OCI-LY7 (cell line): ENCODE measurements at regions not wholly inside any gene's neighbourhood (a gene's known extent, or its start where the extent isn't known, plus 50 kb on each side); places are given as distances from the start of the nearest gene placed in this dataset.

ENCODE experiments used
- BruUV-seq: library from RNA; stranded (reverse); fragments of 400-500 nt; replicated peaks from 2 replicates; lab custom pipeline; 2021; lab: Mats Ljungman, UMichigan
- CTCF ChIA-PET: fragments of 300-600 bp; sonication (Branson Sonifier 250); formaldehyde crosslinking; loops from one replicate; lab custom pipeline; 2022; ENCODE audit warnings: antibody characterized with exemption; ENCODE audit not compliant: unreplicated experiment; lab: Charles Lee
- POLR2A ChIA-PET: fragments of 300-600 bp; sonication (Branson Sonifier 250); formaldehyde crosslinking; loops from one replicate; lab custom pipeline; 2022; ENCODE audit warnings: antibody characterized with exemption; lab: Charles Lee
- DNase-seq: peaks from one replicate; pipeline ENCODE4 v3.0.0-alpha.2; 2015; ENCODE audit warnings: low spot score
- H2AFZ ChIP-seq: fragments of 200-600 bp; sonication (generic), shearing (Covaris generic); 2 replicates; pipeline ENCODE4 v1.6.1; 2014; ENCODE audit warnings: mild to moderate bottlenecking, antibody characterized with exemption, low read length, moderate library complexity
- H3K27ac ChIP-seq: fragments of 200-600 bp; sonication (generic); 2 replicates; pipeline ENCODE4 v1.5.1; 2014; ENCODE audit warnings: mixed run types, low read depth, mild to moderate bottlenecking, moderate library complexity, low read length, inconsistent platforms; ENCODE audit not compliant: poor library complexity, severe bottlenecking
- H3K36me3 ChIP-seq: fragments of 200-600 bp; sonication (generic); 2 replicates; pipeline ENCODE4 v1.6.1; 2014; ENCODE audit warnings: mild to moderate bottlenecking, antibody characterized with exemption, low read length, moderate library complexity, mixed read lengths; ENCODE audit not compliant: insufficient read depth
- H3K4me1 ChIP-seq: fragments of 200-600 bp; sonication (generic); 2 replicates; pipeline ENCODE4 v1.5.1; 2014; ENCODE audit warnings: mild to moderate bottlenecking, low read length; ENCODE audit not compliant: insufficient read depth, poor library complexity, severe bottlenecking
- H3K4me2 ChIP-seq: fragments of 200-600 bp; sonication (generic); 2 replicates; pipeline ENCODE4 v1.6.1; 2014; ENCODE audit warnings: mild to moderate bottlenecking, low read length
- H3K4me3 ChIP-seq: fragments of 200-600 bp; sonication (generic); 2 replicates; pipeline ENCODE4 v1.5.1; 2014; ENCODE audit warnings: mild to moderate bottlenecking, low read depth, low read length; ENCODE audit not compliant: poor library complexity, severe bottlenecking
- H3K79me2 ChIP-seq: fragments of 200-600 bp; sonication (generic); 2 replicates; pipeline ENCODE4 v1.6.1; 2016; ENCODE audit warnings: low read depth, mild to moderate bottlenecking, low read length, moderate library complexity, mixed read lengths; ENCODE audit not compliant: insufficient read depth
- H3K9me2 ChIP-seq: fragments of 200-600 bp; sonication (generic); 2 replicates; pipeline ENCODE4 v1.6.1; 2016; ENCODE audit warnings: mild to moderate bottlenecking, low read length, mixed read lengths; ENCODE audit not compliant: insufficient read depth
- H3K9me3 ChIP-seq: fragments of 200-600 bp; sonication (generic); 2 replicates; pipeline ENCODE4 v1.6.1; 2014; ENCODE audit warnings: mild to moderate bottlenecking, mixed run types, low read length, mixed read lengths
- H4K20me1 ChIP-seq: fragments of 200-600 bp; sonication (generic); 2 replicates; pipeline ENCODE4 v1.6.1; 2014; ENCODE audit warnings: mild to moderate bottlenecking, antibody characterized with exemption, low read length, moderate library complexity, mixed read lengths; ENCODE audit not compliant: insufficient read depth
- CTCF ChIP-seq: fragments of 200-600 bp; sonication (generic); conservative IDR thresholded peaks from 2 replicates; pipeline ENCODE4 v1.5.1; 2014; ENCODE audit warnings: mild to moderate bottlenecking, antibody characterized with exemption, low read length, moderate library complexity, mixed read lengths
- EZH2phosphoT487 ChIP-seq: fragments of 200-600 bp; sonication (generic); IDR thresholded peaks from 2 replicates; pipeline ENCODE4 v1.6.1; 2018; ENCODE audit warnings: low read depth, borderline replicate concordance, mild to moderate bottlenecking, mixed run types, antibody characterized with exemption, low read length, moderate library complexity, mixed read lengths
- intact Hi-C: fragments of 100-400 bp; cut with micrococcal nuclease; formaldehyde crosslinking; loops from one replicate; pipeline ENCODE4 v1.10.0; 2022; ENCODE audit not compliant: unreplicated experiment

- H2AFZ ChIP-seq, result no peak overlapping the region
- H3K9me2 ChIP-seq, result no peaks in the 10 kb centered on the region
- no peaks in the 10 kb centered on the region for H3K36me3 ChIP-seq
- H3K79me2 ChIP-seq, result no peaks in the 10 kb centered on the region
- ChIA-PET POLR2A (no interaction called here), CTCF (no interaction called here)
- BruUV-seq, result no TSS peak
- H3K9me3 ChIP-seq, result no peaks in the 10 kb centered on the region
- no peak overlapping the region for H3K4me3 ChIP-seq
- TF ChIP-seq EZH2phosphoT487, result no peak
- no peak for TF ChIP-seq CTCF
- DNase-seq, result no peak
- H3K4me1 ChIP-seq, result no peaks in the 10 kb centered on the region
- no peaks in the 10 kb centered on the region for H4K20me1 ChIP-seq
- intact Hi-C loops, result no loop called here
- H3K4me2 ChIP-seq, result no peak overlapping the region
- no peak overlapping the region for H3K27ac ChIP-seq
These were observed 63.3 kb downstream of the PPP1R3C start for GRCh38 chr10:91569522-91569921.

GRCh38 chr10:91567815-91568214 lies 65.1 kb downstream of the PPP1R3C start:
- H3K27ac ChIP-seq, result no peak overlapping the region
- TF ChIP-seq CTCF (no peak), EZH2phosphoT487 (no peak)

GRCh38 chr10:91566115-91566514 lies 66.8 kb downstream of the PPP1R3C start:
- no peak overlapping the region for H3K4me3 ChIP-seq
- intact Hi-C loops, result no loop called here
- ChIA-PET POLR2A (no interaction called here), CTCF (no interaction called here)
- no peaks in the 10 kb centered on the region for H3K9me3 ChIP-seq
- DNase-seq, result no peak
- H3K79me2 ChIP-seq, result no peaks in the 10 kb centered on the region
- H3K4me1 ChIP-seq, result no peaks in the 10 kb centered on the region
- TF ChIP-seq EZH2phosphoT487 (no peak), CTCF (no peak)
- H3K4me2 ChIP-seq, result no peak overlapping the region
- no peak overlapping the region for H3K27ac ChIP-seq
- no peaks in the 10 kb centered on the region for H3K9me2 ChIP-seq
- no peak overlapping the region for H2AFZ ChIP-seq
- no TSS peak for BruUV-seq
- H4K20me1 ChIP-seq, result no peaks in the 10 kb centered on the region
- no peaks in the 10 kb centered on the region for H3K36me3 ChIP-seq

More at GRCh38 chr10:91567815-91568214, 65.1 kb downstream of the PPP1R3C start:
- POLR2A ChIA-PET, result interaction anchor here (1.1 to 1.2 kb wide), 2 partner anchors 9 to 11 kb away, joined by 3 to 4 read pairs; no protein-coding TSS in a partner anchor
- Histone ChIP-seq H3K9me2 (no peaks in the 10 kb centered on the region), H3K4me1 (no peaks in the 10 kb centered on the region), H3K4me2 (no peak overlapping the region), H3K79me2 (no peaks in the 10 kb centered on the region), H4K20me1 (no peaks in the 10 kb centered on the region), H3K36me3 (no peaks in the 10 kb centered on the region), H3K9me3 (no peaks in the 10 kb centered on the region), H3K4me3 (no peak overlapping the region), H2AFZ (no peak overlapping the region)
- no TSS peak for BruUV-seq
- no peak for DNase-seq
- intact Hi-C loops, result no loop called here
- CTCF ChIA-PET, result no interaction called here
